Subcutaneous abdominal adipose tissue (tissue), 5 donors: ENCODE measurements at regions not wholly inside any gene's neighbourhood (a gene's known extent, or its start where the extent isn't known, plus 50 kb on each side); places are given as distances from the start of the nearest gene placed in this dataset.

Experiments used
- H3K27ac ChIP-seq: one replicate; pipeline ENCODE4 v1.7.0; 2013; ENCODE audit warnings: low read depth, mild to moderate bottlenecking, inconsistent platforms, low read length, moderate library complexity
- H3K27me3 ChIP-seq, 5 donors: one replicate each; pipeline ENCODE4 v1.7.0; 2013; ENCODE audit warnings: low read length in 5 of 5, inconsistent platforms in 1 of 5; ENCODE audit not compliant: control insufficient read depth in 5 of 5, insufficient read depth in 4 of 5
- H3K36me3 ChIP-seq, 5 donors: one replicate each; pipeline ENCODE4 v1.7.0; 2013; ENCODE audit warnings: low read length in 5 of 5; ENCODE audit not compliant: control insufficient read depth in 5 of 5, insufficient read depth in 5 of 5
- H3K4me1 ChIP-seq, 5 donors: one replicate each; pipeline ENCODE4 v1.7.0; 2013; ENCODE audit warnings: low read length in 5 of 5, mild to moderate bottlenecking in 3 of 5, moderate library complexity in 1 of 5; ENCODE audit not compliant: control insufficient read depth in 5 of 5, insufficient read depth in 5 of 5
- H3K4me3 ChIP-seq, 5 donors: one replicate each; pipeline ENCODE4 v1.7.0; 2013; ENCODE audit warnings: low read length in 5 of 5, low read depth in 1 of 5
- H3K9ac ChIP-seq, 5 donors: one replicate each; pipeline ENCODE4 v1.7.0; 2013; ENCODE audit warnings: low read length in 5 of 5, mild to moderate bottlenecking in 4 of 5, moderate library complexity in 3 of 5
- H3K9me3 ChIP-seq, 5 donors: one replicate each; pipeline ENCODE4 v1.7.0; 2013; ENCODE audit warnings: low read length in 5 of 5; ENCODE audit not compliant: control insufficient read depth in 5 of 5
- donor health status: healthy.
- donor health status: healthy.
- donor health status: healthy.
- donor health status: healthy.
- donor health status: healthy.

DNA sequence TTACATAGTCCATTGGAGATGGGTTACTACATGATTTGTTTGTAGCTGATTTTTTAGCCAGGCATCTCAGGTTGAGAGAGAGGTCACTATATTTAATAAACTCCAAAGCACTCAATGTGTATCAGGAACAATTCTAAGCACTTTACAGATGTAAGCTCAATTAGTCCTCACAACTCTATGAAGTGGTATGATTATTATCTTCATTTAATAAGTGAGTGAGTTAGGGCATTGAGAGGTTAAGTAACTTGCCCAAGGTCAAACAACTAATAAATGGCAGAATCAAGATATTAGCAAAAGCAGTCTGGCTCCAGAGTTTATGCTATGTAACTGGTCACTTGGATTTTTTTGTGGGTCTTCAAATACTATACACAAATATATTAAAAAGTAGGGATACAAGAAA is 56.3 kb upstream of the ABI3BP start:
- Histone ChIP-seq H3K9me3 (no peaks in the 10 kb centered on the region), H3K4me1 (no peaks in the 10 kb centered on the region), H3K27ac (no peak overlapping the region), H3K9ac (no peak overlapping the region), H3K27me3 (no peaks in the 10 kb centered on the region), H3K4me3 (no peak overlapping the region), H3K36me3 (no peaks in the 10 kb centered on the region)

GRCh38 chr3:101043687-101044078 is 50.5 kb upstream of the ABI3BP start:
- Histone ChIP-seq H3K36me3 (no peaks in the 10 kb centered on the region), H3K4me3 (no peak overlapping the region), H3K9me3 (no peaks in the 10 kb centered on the region), H3K27me3 (no peaks in the 10 kb centered on the region), H3K9ac (no peak overlapping the region), H3K27ac (no peak overlapping the region), H3K4me1 (peaks cover 0 to 18% (median 13%) of the 10 kb centered on the region in 5 donors)

DNA sequence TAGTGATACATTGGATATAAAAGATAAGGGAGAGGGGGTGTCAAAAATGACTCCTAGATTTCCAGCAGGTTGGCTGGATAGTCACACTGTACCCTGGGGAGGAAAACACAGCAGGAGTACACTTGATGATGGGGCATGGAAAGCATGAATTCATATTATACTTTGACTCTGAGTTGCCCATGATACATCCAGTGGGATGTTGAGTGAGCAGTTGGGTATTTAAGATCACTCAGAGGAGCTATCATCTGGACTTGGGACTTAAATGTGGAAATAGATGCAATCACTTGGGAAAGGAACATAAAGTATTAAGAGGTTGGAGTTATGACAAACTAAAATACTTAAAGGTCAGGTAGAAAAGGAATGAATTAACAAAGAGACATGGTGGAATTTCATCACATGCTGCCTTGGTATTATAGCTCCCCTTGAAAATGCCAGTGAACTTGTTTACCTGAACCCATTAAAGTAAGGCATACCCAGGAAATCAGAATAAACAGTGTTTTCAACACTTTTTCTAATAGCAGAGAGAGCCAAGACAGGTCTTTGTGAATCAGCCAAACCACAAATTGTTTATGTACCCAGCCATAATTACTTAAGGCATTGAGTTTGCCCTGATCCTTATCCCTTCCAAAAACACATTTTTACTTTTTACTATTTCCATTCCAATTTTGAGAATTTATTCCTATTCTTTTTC is 49.9 kb upstream of the ABI3BP start:
- no peak overlapping the region for H3K27ac ChIP-seq
- H3K9me3 ChIP-seq: no peaks in the 10 kb centered on the region
- H3K36me3 ChIP-seq: no peaks in the 10 kb centered on the region
- no peaks in the 10 kb centered on the region for H3K27me3 ChIP-seq
- peaks cover 0 to 20% (median 13%) of the 10 kb centered on the region in 5 donors for H3K4me1 ChIP-seq
- H3K4me3 ChIP-seq: no peak overlapping the region
- no peak overlapping the region for H3K9ac ChIP-seq
